Bone marrow (tissue), 2 donors: ENCODE measurements at regions not wholly inside any gene's neighbourhood (a gene's known extent, or its start where the extent isn't known, plus 50 kb on each side); places are given as distances from the start of the nearest gene placed in this dataset.
A peak's percentile ranks its signal among the peaks of the same experiment; 100 is the strongest.

Source experiments
- DNase-seq, 2 donors: peaks; one replicate each; lab custom pipeline; 2025; lab: John Stamatoyannopoulos, UW

- DNase-seq, result no peak
These were observed 93.4 kb upstream of the SOD1 start for GRCh38 chr21:31566064-31566463.

- no peak for DNase-seq
These were observed 95.1 kb upstream of the SOD1 start for GRCh38 chr21:31564439-31564838.

GRCh38 chr21:31560479-31560878 is 99.0 kb upstream of the SOD1 start:
- no peak for DNase-seq

- DNase-seq, result peak in 1 of 2 donors; percentile 20
These were observed 99.9 kb upstream of the SOD1 start for GRCh38 chr21:31559368-31560119.

GRCh38 chr21:31558962-31559367 is 100.5 kb upstream of the SOD1 start:
- DNase-seq, result peak in 1 of 2 donors; percentile 20

GRCh38 chr21:31558189-31558961 is 101.1 kb upstream of the SOD1 start:
- DNase-seq, result no peak

GRCh38 chr21:31557421-31558188 is 101.9 kb upstream of the SOD1 start:
- no peak for DNase-seq

GRCh38 chr21:31556662-31557061 is 102.8 kb upstream of the SOD1 start:
- DNase-seq, result no peak

GRCh38 chr21:31555741-31556191 is 103.7 kb upstream of the SOD1 start:
- DNase-seq, result no peak

- no peak for DNase-seq
These were observed 104.9 kb upstream of the SOD1 start for GRCh38 chr21:31554511-31555022.

- DNase-seq, result no peak
These were observed 105.6 kb upstream of the SOD1 start for GRCh38 chr21:31553926-31554325.

GRCh38 chr21:31553461-31553860 is 106.0 kb upstream of the SOD1 start:
- no peak for DNase-seq

- no peak for DNase-seq
These were observed 106.7 kb upstream of the SOD1 start for GRCh38 chr21:31552826-31553225.

- DNase-seq, result no peak
These were observed 109.4 kb upstream of the SOD1 start for GRCh38 chr21:31550070-31550469.

GRCh38 chr21:31548688-31549087 is 110.8 kb upstream of the SOD1 start:
- DNase-seq, result no peak

- no peak for DNase-seq
These were observed 112.9 kb upstream of the SOD1 start for GRCh38 chr21:31546443-31547170.

GRCh38 chr21:31545036-31545435 is 114.5 kb upstream of the SOD1 start:
- no peak for DNase-seq

- no peak for DNase-seq
These were observed 116.3 kb upstream of the SOD1 start for GRCh38 chr21:31543191-31543590.

GRCh38 chr21:31538816-31539215 is 120.7 kb upstream of the SOD1 start:
- no peak for DNase-seq

- no peak for DNase-seq
These were observed 121.5 kb upstream of the SOD1 start for GRCh38 chr21:31537872-31538576.

- no peak for DNase-seq
These were observed 123.4 kb upstream of the SOD1 start for GRCh38 chr21:31536138-31536537.
